ELR (cell line): ENCODE measurements at regions not wholly inside any gene's neighbourhood (a gene's known extent, or its start where the extent isn't known, plus 50 kb on each side); places are given as distances from the start of the nearest gene placed in this dataset.

ENCODE experiments used
- DNase-seq: peaks from one replicate; pipeline ENCODE4 v3.0.0-alpha.2; 2015; ENCODE audit warnings: low read depth

GRCh38 chr14:89660166-89660565 is 243.1 kb upstream of the FOXN3 start:
- DNase-seq, result no peak

GRCh38 chr14:89658977-89659670 is 242.1 kb upstream of the FOXN3 start:
- DNase-seq, result no peak

GRCh38 chr14:89657014-89657413 is 240.0 kb upstream of the FOXN3 start:
- no peak for DNase-seq

GRCh38 chr14:89654998-89655397 is 238.0 kb upstream of the FOXN3 start:
- DNase-seq, result no peak

- DNase-seq, result no peak
Observed at GRCh38 chr14:89652352-89652751, 235.3 kb upstream of the FOXN3 start.

GRCh38 chr14:89651805-89652204 is 234.8 kb upstream of the FOXN3 start:
- no peak for DNase-seq

- peak; percentile 7 for DNase-seq
Observed at GRCh38 chr14:89650077-89650978, 233.3 kb upstream of the FOXN3 start.

GRCh38 chr14:89649451-89650075 is 232.5 kb upstream of the FOXN3 start:
- DNase-seq, result no peak

- no peak for DNase-seq
Observed at GRCh38 chr14:89648924-89649323, 231.9 kb upstream of the FOXN3 start.

- no peak for DNase-seq
Observed at GRCh38 chr14:89648510-89648909, 231.5 kb upstream of the FOXN3 start.

- no peak for DNase-seq
Observed at GRCh38 chr14:89646971-89647370, 229.9 kb upstream of the FOXN3 start.

GRCh38 chr14:89644641-89645040 is 227.6 kb upstream of the FOXN3 start:
- DNase-seq, result no peak

GRCh38 chr14:89641495-89642175 is 224.6 kb upstream of the FOXN3 start:
- DNase-seq, result no peak

- no peak for DNase-seq
Observed at GRCh38 chr14:89640141-89640540, 223.1 kb upstream of the FOXN3 start.

- no peak for DNase-seq
Observed at GRCh38 chr14:89639687-89640086, 222.7 kb upstream of the FOXN3 start.

GRCh38 chr14:89638891-89639290 is 221.9 kb upstream of the FOXN3 start:
- no peak for DNase-seq

GRCh38 chr14:89637581-89637980 is 220.5 kb upstream of the FOXN3 start:
- DNase-seq, result no peak

- no peak for DNase-seq
Observed at GRCh38 chr14:89635615-89636014, 218.6 kb upstream of the FOXN3 start.

GRCh38 chr14:89634037-89634436 is 217.0 kb upstream of the FOXN3 start:
- DNase-seq, result no peak

GRCh38 chr14:89630101-89630829 is 213.2 kb upstream of the FOXN3 start:
- no peak for DNase-seq

- no peak for DNase-seq
Observed at GRCh38 chr14:89629383-89629782, 212.3 kb upstream of the FOXN3 start.

- DNase-seq, result no peak
Observed at GRCh38 chr14:89628521-89628920, 211.5 kb upstream of the FOXN3 start.
